ENCODE measurements at regions not wholly inside any gene's neighbourhood (a gene's known extent, or its start where the extent isn't known, plus 50 kb on each side); places are given as distances from the start of the nearest gene placed in this dataset.

DNA sequence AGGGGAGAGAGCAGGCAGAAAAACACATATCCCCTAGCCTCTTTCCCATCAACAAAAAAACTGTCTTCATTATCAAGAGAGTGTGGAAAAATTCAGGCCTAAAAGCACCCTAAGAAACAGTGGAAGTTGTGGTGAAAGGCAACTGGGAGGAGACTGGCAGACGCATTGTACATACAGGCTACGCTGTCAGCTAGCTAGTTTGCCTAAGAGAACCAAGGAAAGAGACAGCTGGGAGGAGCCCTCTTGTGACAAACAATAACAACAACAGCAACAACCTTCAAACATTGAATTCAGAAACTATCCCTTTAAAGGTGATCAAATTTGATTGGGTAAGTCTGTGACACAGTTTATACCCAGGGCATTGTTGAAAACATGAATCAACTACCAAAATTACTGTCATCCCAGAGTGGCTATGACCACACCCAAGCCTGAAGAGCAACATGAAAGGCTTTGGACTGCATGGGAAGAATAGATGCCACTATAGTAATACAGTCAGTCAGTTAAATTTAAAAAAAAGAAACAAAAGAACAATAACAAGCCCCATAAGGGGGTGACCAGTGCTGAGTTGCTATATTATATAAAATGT is 88.9 kb upstream of the CRIM1 start:
- TF ChIP-seq FOXM1 (IDR thresholded peaks at IDR 0.05; ENCODE audit: low read depth, low read length) = no peak
- no peak for TF ChIP-seq YY1 (IDR thresholded peaks at IDR 0.05; ENCODE audit: low read depth, low read length)
- no peak for TF ChIP-seq MXI1 (IDR thresholded peaks at IDR 0.05; ENCODE audit: low read depth, low read length)
- TF ChIP-seq BCL11A (IDR thresholded peaks at IDR 0.05; ENCODE audit: low read depth, low read length) = no peak
- no peak for TF ChIP-seq POLR2AphosphoS5 (IDR thresholded peaks at IDR 0.05; ENCODE audit: low read length)
- TF ChIP-seq CTCF (IDR thresholded peaks at IDR 0.05 in 2 of 3, conservative IDR thresholded peaks at IDR 0.05 in 1 of 3; ENCODE audit: control insufficient read depth in 2 of 3, extremely low read depth in 1 of 3, insufficient read depth in 1 of 3, low read depth in 3 of 3, low read length in 3 of 3) = no peak
- TF ChIP-seq, protein P1, sequence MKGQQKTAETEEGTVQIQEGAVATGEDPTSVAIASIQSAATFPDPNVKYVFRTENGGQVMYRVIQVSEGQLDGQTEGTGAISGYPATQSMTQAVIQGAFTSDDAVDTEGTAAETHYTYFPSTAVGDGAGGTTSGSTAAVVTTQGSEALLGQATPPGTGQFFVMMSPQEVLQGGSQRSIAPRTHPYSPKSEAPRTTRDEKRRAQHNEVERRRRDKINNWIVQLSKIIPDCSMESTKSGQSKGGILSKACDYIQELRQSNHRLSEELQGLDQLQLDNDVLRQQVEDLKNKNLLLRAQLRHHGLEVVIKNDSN (IDR thresholded peaks at IDR 0.05; ENCODE audit: borderline replicate concordance, extremely low read length, insufficient read depth, low read depth, low read length) = no peak
- TF ChIP-seq ZBED1 (IDR thresholded peaks at IDR 0.05; ENCODE audit: borderline replicate concordance) = no peak
- TF ChIP-seq SIN3A (IDR thresholded peaks at IDR 0.05; ENCODE audit: low read depth, low read length) = no peak
- TF ChIP-seq SP1 (IDR thresholded peaks at IDR 0.05; ENCODE audit: low read depth, low read length) = no peak
- TF ChIP-seq POU2F2 (IDR thresholded peaks at IDR 0.05; ENCODE audit: borderline replicate concordance, low read depth, low read length) = no peak
- TF ChIP-seq CBFB (IDR thresholded peaks at IDR 0.05; ENCODE audit: low read depth) = no peak
- TF ChIP-seq RFX5 (IDR thresholded peaks at IDR 0.05; ENCODE audit: low read depth, low read length) = no peak
- no peak for TF ChIP-seq POLR2A (IDR thresholded peaks at IDR 0.05; ENCODE audit: low read depth, low read length)

Data from GM12878 (cell line).